Left lung (tissue), 4 donors: ENCODE measurements at regions not wholly inside any gene's neighbourhood (a gene's known extent, or its start where the extent isn't known, plus 50 kb on each side); places are given as distances from the start of the nearest gene placed in this dataset.
A peak's percentile ranks its signal among the peaks of the same experiment; 100 is the strongest.

Experiments
- ATAC-seq: fragments of 200-7000 bp; cut with Tn5 transposase; one replicate; pipeline ENCODE4 v1.9.1; 2020; ENCODE audit warnings: moderate library complexity
- DNase-seq, 4 donors: peaks; one replicate each; pipeline ENCODE4 v3.0.0-alpha.2; 2013 to 2020
- H3K27ac ChIP-seq, 2 donors: fragments of 200-600 bp; sonication (generic) in 1 of 2; one replicate each; pipeline versions ENCODE4 v1.5.0 to v1.8.0; 2020 to 2021
- H3K27me3 ChIP-seq, 2 donors: fragments of 200-600 bp; sonication (generic) in 1 of 2; one replicate each; pipeline versions ENCODE4 v1.5.0 to v1.8.0; 2020 to 2021
- H3K36me3 ChIP-seq, 2 donors: fragments of 200-600 bp; sonication (generic) in 1 of 2; one replicate each; pipeline versions ENCODE4 v1.5.0 to v1.8.0; 2020 to 2021
- H3K4me1 ChIP-seq, 2 donors: fragments of 200-600 bp; one replicate each; pipeline ENCODE4 v1.8.0; 2021
- H3K4me3 ChIP-seq, 2 donors: fragments of 200-600 bp; sonication (generic) in 1 of 2; one replicate each; pipeline versions ENCODE4 v1.5.0 to v1.8.0; 2020 to 2021; ENCODE audit warnings: mild to moderate bottlenecking in 1 of 2
- H3K9me3 ChIP-seq, 2 donors: fragments of 200-600 bp; sonication (generic) in 1 of 2; one replicate each; pipeline versions ENCODE4 v1.5.0 to v1.8.0; 2020 to 2021
- CTCF ChIP-seq, 2 donors: fragments of 200-600 bp; sonication (generic) in 1 of 2; IDR thresholded peaks; one replicate each; pipeline versions ENCODE4 v1.5.0 to v1.8.0; 2021; ENCODE audit warnings: antibody characterized with exemption in 2 of 2
- intact Hi-C, 2 donors: fragments of 100-400 bp; cut with DNase I; formaldehyde crosslinking; loops; one replicate each; pipeline versions ENCODE4 v1.11.2 to v1.14.2; 2022
- donor health status: DM: no; HTN: yes; CAD: no.
- donor health status: DM: no; HTN: no; CAD: no.

- no peak overlapping the region for H3K4me3 ChIP-seq
- H3K4me1 ChIP-seq: no peaks in the 10 kb centered on the region
- DNase-seq: no peak
- no peaks in the 10 kb centered on the region for H3K36me3 ChIP-seq
- no peak overlapping the region for H3K27ac ChIP-seq
- no peaks in the 10 kb centered on the region for H3K27me3 ChIP-seq
- intact Hi-C loops: no loop called here
- no peak for TF ChIP-seq CTCF (IDR thresholded peaks at IDR 0.05)
- no peaks in the 10 kb centered on the region for H3K9me3 ChIP-seq
- no peak for ATAC-seq
Observed at GRCh38 chr20:54774426-54774825, 299.0 kb downstream of the DOK5 start.

GRCh38 chr20:54773643-54774000, 298.2 kb downstream of the DOK5 start:
- H3K4me1 ChIP-seq: no peaks in the 10 kb centered on the region
- no peak for TF ChIP-seq CTCF (IDR thresholded peaks at IDR 0.05)
- no peak overlapping the region for H3K27ac ChIP-seq
- H3K4me3 ChIP-seq: no peak overlapping the region
- intact Hi-C loops: no loop called here
- H3K9me3 ChIP-seq: no peaks in the 10 kb centered on the region
- no peak for DNase-seq
- no peaks in the 10 kb centered on the region for H3K27me3 ChIP-seq
- ATAC-seq: no peak
- H3K36me3 ChIP-seq: no peaks in the 10 kb centered on the region

GRCh38 chr20:54772893-54773642, 297.7 kb downstream of the DOK5 start:
- H3K27me3 ChIP-seq: no peaks in the 10 kb centered on the region
- intact Hi-C loops: no loop called here
- no peaks in the 10 kb centered on the region for H3K36me3 ChIP-seq
- H3K4me1 ChIP-seq: no peaks in the 10 kb centered on the region
- DNase-seq (peak in 1 of 4 donors; percentile 18), ATAC-seq (no peak)
- no peaks in the 10 kb centered on the region for H3K9me3 ChIP-seq
- H3K27ac ChIP-seq: no peak overlapping the region
- TF ChIP-seq CTCF (IDR thresholded peaks at IDR 0.05): no peak
- no peak overlapping the region for H3K4me3 ChIP-seq

GRCh38 chr20:54766483-54766882, 291.1 kb downstream of the DOK5 start:
- Histone ChIP-seq H3K9me3 (no peaks in the 10 kb centered on the region), H3K27ac (no peak overlapping the region), H3K4me3 (no peak overlapping the region), H3K36me3 (no peaks in the 10 kb centered on the region), H3K4me1 (no peaks in the 10 kb centered on the region), H3K27me3 (no peaks in the 10 kb centered on the region)
- DNase-seq (no peak), ATAC-seq (no peak)
- intact Hi-C loops: no loop called here
- no peak for TF ChIP-seq CTCF (IDR thresholded peaks at IDR 0.05)

- ATAC-seq: no peak
- Histone ChIP-seq H3K36me3 (no peaks in the 10 kb centered on the region), H3K4me1 (no peaks in the 10 kb centered on the region), H3K27me3 (no peaks in the 10 kb centered on the region), H3K9me3 (peaks cover 0 to 12% of the 10 kb centered on the region in 2 donors), H3K4me3 (no peak overlapping the region), H3K27ac (no peak overlapping the region)
- no peak for TF ChIP-seq CTCF (IDR thresholded peaks at IDR 0.05)
- intact Hi-C loops: no loop called here
- DNase-seq: no peak
Observed at GRCh38 chr20:54763366-54763765, 288.0 kb downstream of the DOK5 start.
